ENCODE measurements at regions not wholly inside any gene's neighbourhood (a gene's known extent, or its start where the extent isn't known, plus 50 kb on each side); places are given as distances from the start of the nearest gene placed in this dataset.

DNA sequence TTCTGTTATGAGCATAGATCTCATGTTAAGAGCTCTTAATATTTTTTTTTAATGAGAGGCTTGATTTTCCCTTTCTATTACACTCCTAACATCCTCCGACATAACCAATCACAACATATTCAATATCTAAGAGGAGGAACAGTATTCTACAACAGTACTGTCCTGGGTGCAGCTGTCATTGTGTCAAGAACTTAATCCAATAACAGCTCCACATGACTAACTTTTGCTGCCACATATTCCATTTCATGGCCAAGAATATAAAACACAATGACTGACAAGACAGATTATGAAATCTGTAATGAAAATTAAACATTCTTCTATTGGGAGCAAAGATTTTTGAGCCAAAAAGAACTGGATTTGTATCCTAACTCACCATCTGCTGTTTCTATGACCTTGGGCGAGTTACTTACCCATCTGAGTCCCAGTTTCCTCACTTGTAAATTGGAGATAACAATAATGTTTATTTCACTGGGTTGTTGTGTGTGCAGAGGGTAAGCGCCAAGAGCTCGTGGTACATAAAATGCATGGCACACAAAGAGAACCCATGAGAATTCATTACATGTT lies 405.6 kb downstream of the SPRY1 start:
- no peak for DNase-seq

GRCh38 chr4:123802933-123803332 lies 406.3 kb downstream of the SPRY1 start:
- DNase-seq, result no peak

DNA sequence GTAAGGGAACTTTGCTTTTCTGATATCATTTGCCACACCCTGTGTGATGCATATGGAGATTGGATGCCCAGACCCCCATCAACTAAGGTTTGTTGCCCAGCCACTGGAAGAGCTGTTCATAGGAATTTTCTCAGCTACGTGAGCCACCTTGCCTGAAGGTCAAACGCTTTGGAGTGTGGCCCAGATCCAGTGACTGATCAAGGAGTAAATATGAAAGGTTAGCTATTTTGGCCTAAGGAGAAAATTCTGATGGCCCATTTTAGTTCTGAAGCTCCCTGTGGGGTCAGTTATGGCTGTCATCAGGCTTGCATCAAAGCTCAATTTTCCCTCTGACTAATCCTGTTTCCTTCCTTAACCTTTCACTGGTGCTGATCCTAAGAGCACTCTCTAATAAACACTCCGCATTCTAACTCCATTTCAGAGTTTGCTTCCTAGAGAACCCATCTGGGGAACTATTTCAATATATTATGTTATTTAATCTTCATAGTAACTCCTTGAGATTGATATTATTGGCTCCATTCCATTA lies 407.7 kb downstream of the SPRY1 start:
- no peak for DNase-seq

- DNase-seq, result no peak
Observed at GRCh38 chr4:123806056-123806455, 409.5 kb downstream of the SPRY1 start.

DNA sequence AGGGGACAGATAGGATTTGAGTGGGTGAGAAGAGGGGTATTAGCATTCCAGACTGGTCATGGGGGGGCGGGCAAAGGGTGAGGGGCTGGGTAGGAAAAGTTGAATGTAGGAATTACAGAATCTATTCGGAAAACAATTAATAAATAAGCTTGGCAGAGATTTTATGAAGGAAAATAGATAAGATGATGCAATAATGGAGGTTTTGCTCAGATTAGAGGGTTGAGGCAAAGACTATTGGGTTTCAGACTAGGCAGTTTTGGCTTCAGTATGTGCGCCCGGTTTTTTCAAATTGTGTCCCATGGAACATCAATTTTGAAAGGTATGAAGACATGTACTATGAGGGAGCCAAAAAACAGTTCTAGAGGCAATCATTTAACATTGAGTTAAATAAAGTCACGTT lies 410.6 kb downstream of the SPRY1 start:
- no peak for DNase-seq

- no peak for DNase-seq
Observed at GRCh38 chr4:123807866-123808265, 411.3 kb downstream of the SPRY1 start.

- no peak for DNase-seq
Observed at GRCh38 chr4:123809864-123810263, 413.3 kb downstream of the SPRY1 start.

GRCh38 chr4:123812066-123812390 lies 415.4 kb downstream of the SPRY1 start:
- DNase-seq, result no peak

GRCh38 chr4:123813901-123814300 lies 417.3 kb downstream of the SPRY1 start:
- no peak for DNase-seq

DNA sequence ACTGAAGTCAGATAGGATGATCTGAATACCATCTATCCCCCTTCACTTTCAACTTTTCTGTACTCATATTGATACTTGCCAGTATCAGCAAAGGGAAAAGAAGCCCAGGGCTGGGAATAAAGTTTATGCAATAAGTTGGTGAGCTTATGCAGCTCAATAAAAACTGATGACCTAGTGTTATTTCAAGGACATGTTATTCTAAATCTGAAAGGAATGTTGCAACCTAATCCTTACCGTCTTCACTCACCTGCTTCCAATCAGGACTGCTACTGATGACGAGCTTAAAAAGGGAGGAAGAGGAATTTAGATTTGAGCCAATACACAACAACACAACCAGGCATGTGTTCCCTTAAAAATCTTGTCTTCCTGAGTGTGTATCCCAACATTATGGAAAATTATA lies 419.9 kb downstream of the SPRY1 start:
- DNase-seq, result no peak

DNA sequence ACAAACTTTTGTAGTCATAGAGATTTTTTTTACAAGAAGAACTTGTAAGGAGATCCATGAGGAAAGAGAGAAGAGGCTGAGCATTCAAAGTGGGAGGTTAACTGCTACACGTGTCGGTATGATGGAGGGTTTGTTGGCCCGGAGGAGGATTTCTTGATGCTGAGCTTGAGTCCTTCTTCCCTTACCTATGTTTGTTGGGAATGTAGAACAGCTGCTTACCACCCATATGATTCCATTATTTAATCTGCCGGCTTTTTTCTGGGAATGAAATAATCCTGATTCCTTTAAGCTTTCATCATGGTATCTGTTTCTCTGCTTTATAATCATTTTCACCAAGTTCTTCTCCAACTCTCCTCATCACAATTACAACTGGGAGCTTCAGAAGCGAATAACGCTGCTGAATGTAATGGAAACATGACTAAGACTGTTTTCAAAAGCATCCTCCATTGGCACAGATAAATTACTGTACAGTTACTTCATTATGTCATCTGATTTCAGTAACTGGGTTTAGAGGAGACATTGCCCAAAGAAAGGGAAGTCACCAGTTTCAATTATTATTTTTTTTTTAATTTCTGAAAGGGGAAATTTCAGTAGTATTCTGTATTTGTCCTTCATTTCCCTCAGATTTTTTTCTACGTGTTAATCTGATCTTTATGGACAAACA lies 420.6 kb downstream of the SPRY1 start:
- DNase-seq, result no peak

- no peak for DNase-seq
Observed at GRCh38 chr4:123819362-123820035, 422.9 kb downstream of the SPRY1 start.

- DNase-seq, result no peak
Observed at GRCh38 chr4:123821861-123822260, 425.3 kb downstream of the SPRY1 start.

GRCh38 chr4:123822353-123822752 lies 425.8 kb downstream of the SPRY1 start:
- no peak for DNase-seq

GRCh38 chr4:123823244-123823643 lies 426.6 kb downstream of the SPRY1 start:
- DNase-seq, result no peak

GRCh38 chr4:123824524-123824923 lies 427.9 kb downstream of the SPRY1 start:
- no peak for DNase-seq

GRCh38 chr4:123825596-123826291 lies 429.1 kb downstream of the SPRY1 start:
- no peak for DNase-seq

DNA sequence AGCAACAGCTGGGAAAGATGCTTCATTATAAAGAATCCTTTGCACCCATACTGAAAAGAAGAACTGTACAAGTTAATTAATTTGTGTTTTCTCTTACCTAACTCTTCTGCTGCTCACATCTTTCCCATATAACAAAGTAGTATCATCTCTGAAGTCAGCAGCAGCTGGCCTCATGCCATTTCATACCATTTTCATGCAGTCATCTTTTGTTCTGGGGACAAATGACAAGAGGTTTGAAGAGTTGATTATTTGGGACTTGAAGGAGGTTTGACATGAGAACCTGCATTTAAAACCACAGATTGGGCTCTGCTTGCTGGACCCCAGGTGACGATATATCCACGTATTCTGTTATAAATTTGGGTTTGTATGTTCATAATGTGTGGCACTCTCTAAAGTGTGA lies 430.3 kb downstream of the SPRY1 start:
- no peak for DNase-seq

- no peak for DNase-seq
Observed at GRCh38 chr4:123827511-123827910, 430.9 kb downstream of the SPRY1 start.

DNA sequence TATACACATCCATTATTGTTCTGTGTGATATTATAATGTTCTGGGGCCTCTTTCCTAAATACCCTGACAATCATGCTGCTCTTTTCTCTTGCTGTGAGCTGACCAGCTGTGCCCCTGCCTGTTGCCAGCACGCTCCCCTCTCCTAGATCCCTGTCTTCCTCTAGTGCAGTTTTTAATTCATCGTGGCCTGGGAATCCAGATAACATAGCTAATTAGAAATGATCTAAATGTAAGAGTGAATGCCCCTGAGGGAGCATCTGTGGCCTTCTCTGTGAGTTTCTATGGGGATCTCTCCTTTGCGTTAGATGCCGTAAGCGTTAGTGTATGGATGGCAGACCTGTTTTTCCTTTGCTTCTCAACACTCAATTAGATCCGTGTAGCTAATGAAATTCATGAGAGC lies 434.3 kb downstream of the SPRY1 start:
- DNase-seq, result no peak

- no peak for DNase-seq
Observed at GRCh38 chr4:123832173-123833026, 435.8 kb downstream of the SPRY1 start.

Data from hypothalamus (tissue), 51 donors.